ENCODE measurements at regions not wholly inside any gene's neighbourhood (a gene's known extent, or its start where the extent isn't known, plus 50 kb on each side); places are given as distances from the start of the nearest gene placed in this dataset.

DNA sequence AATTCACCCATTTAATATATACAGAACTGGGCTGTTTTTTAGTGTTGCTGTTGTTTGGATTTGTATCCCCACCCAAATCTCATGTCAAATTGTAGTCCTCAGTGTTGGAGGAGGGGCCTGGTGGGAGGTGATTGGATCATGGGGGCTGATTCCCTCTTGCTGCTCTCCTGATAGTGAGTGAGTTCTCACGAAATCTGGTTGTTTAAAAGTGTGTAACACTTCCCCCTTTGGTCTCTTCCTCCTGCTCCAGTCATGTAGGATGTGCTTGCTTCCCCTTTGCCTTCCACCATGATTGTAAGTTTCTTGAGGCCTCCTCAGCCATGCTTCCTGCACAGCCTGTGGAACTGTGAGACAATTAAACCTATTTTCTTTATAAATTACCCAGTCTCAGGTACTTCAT is 141.6 kb upstream of the AADAT start:
- intact Hi-C loops (cut with micrococcal nuclease), result no loop called here
- no peak overlapping the region for H3K4me2 ChIP-seq (replicated peaks; ENCODE audit: low read depth, low read length, poor library complexity, severe bottlenecking)
- no peak overlapping the region for H2AFZ ChIP-seq (ENCODE audit: insufficient read depth, low read depth, low read length, poor library complexity, severe bottlenecking)
- no peaks in the 10 kb centered on the region for H4K20me1 ChIP-seq (ENCODE audit: control insufficient read depth, insufficient read depth, low read length, poor library complexity, severe bottlenecking)
- TF ChIP-seq, protein P1, sequence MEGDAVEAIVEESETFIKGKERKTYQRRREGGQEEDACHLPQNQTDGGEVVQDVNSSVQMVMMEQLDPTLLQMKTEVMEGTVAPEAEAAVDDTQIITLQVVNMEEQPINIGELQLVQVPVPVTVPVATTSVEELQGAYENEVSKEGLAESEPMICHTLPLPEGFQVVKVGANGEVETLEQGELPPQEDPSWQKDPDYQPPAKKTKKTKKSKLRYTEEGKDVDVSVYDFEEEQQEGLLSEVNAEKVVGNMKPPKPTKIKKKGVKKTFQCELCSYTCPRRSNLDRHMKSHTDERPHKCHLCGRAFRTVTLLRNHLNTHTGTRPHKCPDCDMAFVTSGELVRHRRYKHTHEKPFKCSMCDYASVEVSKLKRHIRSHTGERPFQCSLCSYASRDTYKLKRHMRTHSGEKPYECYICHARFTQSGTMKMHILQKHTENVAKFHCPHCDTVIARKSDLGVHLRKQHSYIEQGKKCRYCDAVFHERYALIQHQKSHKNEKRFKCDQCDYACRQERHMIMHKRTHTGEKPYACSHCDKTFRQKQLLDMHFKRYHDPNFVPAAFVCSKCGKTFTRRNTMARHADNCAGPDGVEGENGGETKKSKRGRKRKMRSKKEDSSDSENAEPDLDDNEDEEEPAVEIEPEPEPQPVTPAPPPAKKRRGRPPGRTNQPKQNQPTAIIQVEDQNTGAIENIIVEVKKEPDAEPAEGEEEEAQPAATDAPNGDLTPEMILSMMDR (IDR thresholded peaks at IDR 0.05), result no peak
- no peak for TF ChIP-seq EZH2 (IDR thresholded peaks at IDR 0.05; ENCODE audit: borderline replicate concordance, insufficient read depth, low read depth, low read length, poor library complexity, severe bottlenecking)
- no peak for DNase-seq
- no peak overlapping the region for H3K9ac ChIP-seq (ENCODE audit: low read length)
- WGBS (ENCODE audit: insufficient coverage), result no CpG with 5 or more reads among the region's 1 CpG
- H3K36me3 ChIP-seq (replicated peaks in 1 of 2; ENCODE audit: control extremely low read depth in 1 of 2, control insufficient read depth in 1 of 2, extremely low read depth in 1 of 2, insufficient read depth in 2 of 2, low read length in 1 of 2), result no peaks in the 10 kb centered on the region
- H3K27me3 ChIP-seq (replicated peaks in 1 of 4; ENCODE audit: control extremely low read depth in 1 of 4, control insufficient read depth in 3 of 4, insufficient read depth in 4 of 4, low read length in 3 of 4), result no peaks in the 10 kb centered on the region
- ATAC-seq (ENCODE audit: low read depth), result no peak
- POLR2A ChIA-PET, result no interaction called here
- H3K27ac ChIP-seq (ENCODE audit: low read length in 2 of 2), result no peak overlapping the region
- Mint-ChIP-seq H3K9me3 (ENCODE audit: insufficient read depth) (no peaks in the 10 kb centered on the region), H3K27me3 (no peaks in the 10 kb centered on the region), H3K4me1 (peaks cover 10% of the 10 kb centered on the region), H3K27ac (no peak overlapping the region), H3K4me3 (no peak overlapping the region)
- H3K4me3 ChIP-seq (ENCODE audit: control extremely low read depth in 1 of 5, extremely low read depth in 1 of 5, insufficient read depth in 1 of 5, low read depth in 2 of 5, low read length in 4 of 5), result no peak overlapping the region
- H3K4me1 ChIP-seq (ENCODE audit: control insufficient read depth in 2 of 2, insufficient read depth in 2 of 2, low read length in 2 of 2), result peaks cover 4 to 11% of the 10 kb centered on the region in 2 donors
- H3K79me2 ChIP-seq (ENCODE audit: control insufficient read depth, insufficient read depth, low read length), result no peaks in the 10 kb centered on the region
- CTCF ChIA-PET, result no interaction called here
- H3K9me3 ChIP-seq (ENCODE audit: control extremely low read depth in 1 of 3, control insufficient read depth in 2 of 3, insufficient read depth in 1 of 3, low read length in 2 of 3), result no peaks in the 10 kb centered on the region

DNA sequence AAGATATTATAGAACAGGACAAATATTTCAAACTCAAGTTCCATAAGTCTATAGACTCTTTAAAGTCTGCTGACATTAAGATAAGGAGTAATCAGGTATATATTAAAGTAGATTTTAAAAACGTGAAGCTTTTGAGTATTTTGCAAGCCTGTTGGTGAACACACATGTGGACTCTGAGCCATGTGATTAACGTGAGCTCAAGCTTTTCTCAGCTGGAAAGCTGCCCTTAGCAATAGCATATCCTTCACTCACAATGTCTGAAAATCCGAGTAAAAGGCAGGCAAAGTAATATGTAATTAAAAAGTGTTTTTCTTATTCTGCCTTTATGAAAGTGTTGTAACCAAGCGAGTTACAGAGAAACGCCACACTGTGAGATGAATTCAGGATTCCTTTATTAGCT is 140.5 kb upstream of the AADAT start:
- Histone ChIP-seq H4K20me1 (ENCODE audit: control insufficient read depth, insufficient read depth, low read length, poor library complexity, severe bottlenecking) (no peaks in the 10 kb centered on the region), H3K4me3 (ENCODE audit: control extremely low read depth in 1 of 5, extremely low read depth in 1 of 5, insufficient read depth in 1 of 5, low read depth in 2 of 5, low read length in 4 of 5) (no peak overlapping the region), H3K9me3 (ENCODE audit: control extremely low read depth in 1 of 3, control insufficient read depth in 2 of 3, insufficient read depth in 1 of 3, low read length in 2 of 3) (no peaks in the 10 kb centered on the region), H3K9ac (ENCODE audit: low read length) (no peak overlapping the region), H2AFZ (ENCODE audit: insufficient read depth, low read depth, low read length, poor library complexity, severe bottlenecking) (no peak overlapping the region), H3K36me3 (replicated peaks in 1 of 2; ENCODE audit: control extremely low read depth in 1 of 2, control insufficient read depth in 1 of 2, extremely low read depth in 1 of 2, insufficient read depth in 2 of 2, low read length in 1 of 2) (no peaks in the 10 kb centered on the region), H3K27me3 (replicated peaks in 1 of 4; ENCODE audit: control extremely low read depth in 1 of 4, control insufficient read depth in 3 of 4, insufficient read depth in 4 of 4, low read length in 3 of 4) (no peaks in the 10 kb centered on the region), H3K4me1 (ENCODE audit: control insufficient read depth in 2 of 2, insufficient read depth in 2 of 2, low read length in 2 of 2) (peaks cover 4 to 10% of the 10 kb centered on the region in 2 donors), H3K27ac (ENCODE audit: low read length in 2 of 2) (no peak overlapping the region), H3K4me2 (replicated peaks; ENCODE audit: low read depth, low read length, poor library complexity, severe bottlenecking) (no peak overlapping the region), H3K79me2 (ENCODE audit: control insufficient read depth, insufficient read depth, low read length) (no peaks in the 10 kb centered on the region)
- intact Hi-C loops (cut with micrococcal nuclease), result no loop called here
- Mint-ChIP-seq H3K27me3 (no peaks in the 10 kb centered on the region), H3K4me1 (peaks cover 10% of the 10 kb centered on the region), H3K27ac (no peak overlapping the region), H3K9me3 (ENCODE audit: insufficient read depth) (no peaks in the 10 kb centered on the region), H3K4me3 (no peak overlapping the region)
- WGBS (ENCODE audit: insufficient coverage), result 95% methylated on average over 2 of the region's 5 CpGs
- TF ChIP-seq EZH2 (IDR thresholded peaks at IDR 0.05; ENCODE audit: borderline replicate concordance, insufficient read depth, low read depth, low read length, poor library complexity, severe bottlenecking), result no peak
- TF ChIP-seq, protein P1 (IDR thresholded peaks at IDR 0.05), result no peak
- ChIA-PET POLR2A (no interaction called here), CTCF (no interaction called here)
- ATAC-seq (ENCODE audit: low read depth), result no peak
- no peak for DNase-seq
